NCI-H146 treated with DMSO at 0.1 percent for 48 hours (cell line): ENCODE measurements at regions not wholly inside any gene's neighbourhood (a gene's known extent, or its start where the extent isn't known, plus 50 kb on each side); places are given as distances from the start of the nearest gene placed in this dataset.

ENCODE experiments used
- DNase-seq: peaks from one replicate; lab custom pipeline; 2025; ENCODE audit not compliant: unreplicated experiment; lab: John Stamatoyannopoulos, UW

- DNase-seq, result no peak
These were observed 80.5 kb upstream of the AFF3 start for GRCh38 chr2:100222844-100223243.

- no peak for DNase-seq
These were observed 76.2 kb upstream of the AFF3 start for GRCh38 chr2:100218552-100218951.

- no peak for DNase-seq
These were observed 74.9 kb upstream of the AFF3 start for GRCh38 chr2:100217323-100217722.

- DNase-seq, result no peak
These were observed 73.6 kb upstream of the AFF3 start for GRCh38 chr2:100216015-100216414.

GRCh38 chr2:100215371-100215770, 73.0 kb upstream of the AFF3 start:
- DNase-seq, result no peak

GRCh38 chr2:100214265-100214971, 72.0 kb upstream of the AFF3 start:
- DNase-seq, result no peak

- no peak for DNase-seq
These were observed 71.2 kb upstream of the AFF3 start for GRCh38 chr2:100213595-100213994.

- DNase-seq, result no peak
These were observed 70.5 kb upstream of the AFF3 start for GRCh38 chr2:100212850-100213249.

- no peak for DNase-seq
These were observed 69.1 kb upstream of the AFF3 start for GRCh38 chr2:100211521-100211920.

- DNase-seq, result no peak
These were observed 65.9 kb upstream of the AFF3 start for GRCh38 chr2:100208141-100208770.

- no peak for DNase-seq
These were observed 65.1 kb upstream of the AFF3 start for GRCh38 chr2:100207411-100207885.

- peak; percentile 70 for DNase-seq
These were observed 64.4 kb upstream of the AFF3 start for GRCh38 chr2:100206731-100207255.

- DNase-seq, result no peak
These were observed 62.8 kb upstream of the AFF3 start for GRCh38 chr2:100205174-100205573.

GRCh38 chr2:100202567-100202966, 60.2 kb upstream of the AFF3 start:
- no peak for DNase-seq

GRCh38 chr2:100200985-100201384, 58.6 kb upstream of the AFF3 start:
- DNase-seq, result no peak

GRCh38 chr2:100199421-100199820, 57.0 kb upstream of the AFF3 start:
- DNase-seq, result no peak

GRCh38 chr2:100198461-100199230, 56.3 kb upstream of the AFF3 start:
- DNase-seq, result no peak

- no peak for DNase-seq
These were observed 55.3 kb upstream of the AFF3 start for GRCh38 chr2:100197631-100198153.

- DNase-seq, result no peak
These were observed 54.5 kb upstream of the AFF3 start for GRCh38 chr2:100196786-100197494.

GRCh38 chr2:100195942-100196341, 53.6 kb upstream of the AFF3 start:
- no peak for DNase-seq

GRCh38 chr2:100194951-100195350, 52.6 kb upstream of the AFF3 start:
- DNase-seq, result no peak
